ENCODE measurements at regions not wholly inside any gene's neighbourhood (a gene's known extent, or its start where the extent isn't known, plus 50 kb on each side); places are given as distances from the start of the nearest gene placed in this dataset.

DNA sequence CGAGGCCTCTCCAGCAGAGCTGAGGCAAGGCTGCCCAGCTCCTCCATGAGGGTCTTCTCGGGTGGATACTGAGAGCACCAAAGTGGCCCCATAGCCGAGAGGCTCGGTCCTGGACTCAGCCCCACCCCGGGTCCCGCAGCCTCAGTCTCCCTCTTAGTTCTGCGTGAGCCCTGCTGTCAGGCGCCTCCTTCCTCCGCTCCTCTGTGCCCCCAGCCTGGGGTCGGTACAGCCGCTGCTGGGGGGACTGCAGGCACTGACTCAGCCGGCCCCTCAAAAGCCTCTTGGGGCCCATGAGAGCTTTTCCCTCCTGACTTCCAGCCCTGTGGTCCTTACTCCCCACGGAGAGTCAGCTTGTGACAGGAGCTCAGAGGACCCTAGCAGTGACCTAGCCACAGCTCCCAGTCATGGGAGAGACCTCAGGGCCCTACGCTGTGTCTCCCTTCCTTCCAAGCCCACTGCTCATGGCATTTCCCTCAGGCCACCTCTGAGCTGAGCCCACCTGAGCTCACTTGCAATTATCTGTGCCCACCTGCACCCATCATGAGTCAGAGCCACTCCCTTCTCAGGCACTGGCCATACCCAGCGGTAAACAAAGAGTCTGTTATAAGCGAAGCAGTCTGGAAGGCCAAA, 295.0 kb upstream of the RTL1 start:
- no peak for DNase-seq (ENCODE audit: low read depth)
- TF ChIP-seq, protein P1, sequence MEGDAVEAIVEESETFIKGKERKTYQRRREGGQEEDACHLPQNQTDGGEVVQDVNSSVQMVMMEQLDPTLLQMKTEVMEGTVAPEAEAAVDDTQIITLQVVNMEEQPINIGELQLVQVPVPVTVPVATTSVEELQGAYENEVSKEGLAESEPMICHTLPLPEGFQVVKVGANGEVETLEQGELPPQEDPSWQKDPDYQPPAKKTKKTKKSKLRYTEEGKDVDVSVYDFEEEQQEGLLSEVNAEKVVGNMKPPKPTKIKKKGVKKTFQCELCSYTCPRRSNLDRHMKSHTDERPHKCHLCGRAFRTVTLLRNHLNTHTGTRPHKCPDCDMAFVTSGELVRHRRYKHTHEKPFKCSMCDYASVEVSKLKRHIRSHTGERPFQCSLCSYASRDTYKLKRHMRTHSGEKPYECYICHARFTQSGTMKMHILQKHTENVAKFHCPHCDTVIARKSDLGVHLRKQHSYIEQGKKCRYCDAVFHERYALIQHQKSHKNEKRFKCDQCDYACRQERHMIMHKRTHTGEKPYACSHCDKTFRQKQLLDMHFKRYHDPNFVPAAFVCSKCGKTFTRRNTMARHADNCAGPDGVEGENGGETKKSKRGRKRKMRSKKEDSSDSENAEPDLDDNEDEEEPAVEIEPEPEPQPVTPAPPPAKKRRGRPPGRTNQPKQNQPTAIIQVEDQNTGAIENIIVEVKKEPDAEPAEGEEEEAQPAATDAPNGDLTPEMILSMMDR (conservative IDR thresholded peaks at IDR 0.05; ENCODE audit: low read depth, low read length): no peak
- no peak overlapping the region for H3K4me3 ChIP-seq (ENCODE audit: low read depth, low read length)

DNA sequence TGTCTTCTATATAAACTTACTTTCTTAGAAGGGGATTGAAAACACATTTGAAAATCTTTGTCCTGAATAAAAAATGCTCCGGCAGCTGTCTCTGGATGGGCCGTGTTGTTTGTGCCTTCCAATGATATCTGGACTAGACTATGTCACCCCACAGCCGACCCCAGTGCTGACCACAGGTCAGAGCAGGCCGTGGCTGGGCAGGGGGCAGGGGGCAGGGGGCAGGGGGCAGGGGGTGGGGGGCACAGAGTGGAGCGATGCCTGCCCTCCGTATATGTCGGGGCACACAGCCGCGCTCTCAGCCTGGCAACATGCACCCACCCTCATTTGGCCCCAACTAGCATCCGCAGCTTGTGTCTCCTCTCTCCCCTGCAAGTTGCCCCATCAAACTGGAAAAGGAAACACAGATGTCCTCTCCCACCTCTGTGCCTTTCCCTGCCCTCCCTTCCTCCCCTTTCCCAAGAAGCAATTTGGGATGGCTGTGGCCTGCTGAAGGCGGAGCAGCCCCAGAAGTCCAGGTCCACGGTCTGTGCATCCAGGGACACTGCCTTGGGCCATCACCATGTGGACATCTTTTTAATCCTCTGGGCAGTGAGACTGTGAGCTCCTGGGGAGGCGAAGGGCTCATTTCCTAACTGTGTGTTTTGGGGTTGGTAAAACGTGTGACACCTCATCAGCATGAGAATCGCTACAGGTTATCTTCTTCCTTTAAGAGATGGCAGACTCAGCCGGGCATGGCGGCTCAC, 295.7 kb upstream of the RTL1 start:
- no peak for DNase-seq (ENCODE audit: low read depth)
- TF ChIP-seq, protein P1 (conservative IDR thresholded peaks at IDR 0.05; ENCODE audit: low read depth, low read length): no peak

GRCh38 chr14:101200008-101200649, 296.6 kb upstream of the RTL1 start:
- no peak overlapping the region for H3K4me3 ChIP-seq (ENCODE audit: low read depth, low read length)
- no peak for DNase-seq (ENCODE audit: low read depth)
- TF ChIP-seq, protein P1 (conservative IDR thresholded peaks at IDR 0.05; ENCODE audit: low read depth, low read length): no peak

More for the DNA sequence above, 295.7 kb upstream of the RTL1 start:
- no peak overlapping the region for H3K4me3 ChIP-seq (ENCODE audit: low read depth, low read length)

GRCh38 chr14:101200650-101201516, 297.4 kb upstream of the RTL1 start:
- H3K4me3 ChIP-seq (ENCODE audit: low read depth, low read length): no peak overlapping the region
- TF ChIP-seq, protein P1 (conservative IDR thresholded peaks at IDR 0.05; ENCODE audit: low read depth, low read length): no peak
- DNase-seq (ENCODE audit: low read depth): no peak

- TF ChIP-seq, protein P1 (conservative IDR thresholded peaks at IDR 0.05; ENCODE audit: low read depth, low read length): no peak
- H3K4me3 ChIP-seq (ENCODE audit: low read depth, low read length): no peak overlapping the region
- no peak for DNase-seq (ENCODE audit: low read depth)
Observed at GRCh38 chr14:101201535-101202151, 298.1 kb upstream of the RTL1 start.

DNA sequence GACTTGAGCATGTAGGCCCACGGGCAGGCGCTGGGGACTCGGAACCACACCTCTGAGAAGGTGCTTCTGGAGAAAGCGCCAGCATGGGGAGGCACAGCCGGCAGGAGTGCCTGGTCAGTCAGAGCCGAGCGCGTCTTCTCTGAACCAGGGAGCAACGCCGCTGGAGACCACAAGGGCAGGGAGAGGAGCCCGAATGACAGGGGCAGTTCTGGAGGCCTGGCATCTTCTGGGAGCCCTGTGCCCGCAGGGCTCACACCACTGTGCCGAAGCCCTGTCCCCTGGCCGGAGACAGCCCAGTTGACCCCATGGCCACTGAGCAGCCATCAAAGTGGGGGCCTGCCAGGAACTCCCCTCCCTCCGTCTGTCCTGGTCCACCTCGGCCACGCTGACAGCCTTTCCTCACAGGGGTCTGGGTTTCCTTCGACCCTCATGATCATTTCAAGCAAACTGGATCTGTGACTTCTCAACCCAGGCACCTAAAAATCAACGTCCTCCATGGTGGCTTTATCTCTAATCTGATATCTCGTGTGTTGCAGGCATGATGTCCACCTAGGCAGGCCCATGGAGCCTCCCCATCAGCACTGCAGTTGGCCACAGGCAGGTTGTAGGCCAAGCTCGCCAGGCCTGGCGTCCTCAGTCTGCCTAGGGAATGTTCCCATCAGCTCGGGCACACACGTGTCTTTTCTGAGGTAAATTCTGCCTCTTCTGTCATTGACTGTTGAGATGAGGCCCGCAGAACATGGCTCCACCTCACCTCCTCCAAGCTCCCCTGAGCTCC, 299.3 kb upstream of the RTL1 start:
- DNase-seq (ENCODE audit: low read depth): no peak
- TF ChIP-seq, protein P1 (conservative IDR thresholded peaks at IDR 0.05; ENCODE audit: low read depth, low read length): no peak
- no peak overlapping the region for H3K4me3 ChIP-seq (ENCODE audit: low read depth, low read length)

All from choroid plexus epithelial cell (primary cell).